OCI-LY7 (cell line): ENCODE measurements at regions not wholly inside any gene's neighbourhood (a gene's known extent, or its start where the extent isn't known, plus 50 kb on each side); places are given as distances from the start of the nearest gene placed in this dataset.

ENCODE experiments used
- CTCF ChIP-seq: fragments of 200-600 bp; sonication (generic); conservative IDR thresholded peaks from 2 replicates; pipeline ENCODE4 v1.5.1; 2014; ENCODE audit warnings: mild to moderate bottlenecking, antibody characterized with exemption, low read length, moderate library complexity, mixed read lengths
- EZH2phosphoT487 ChIP-seq: fragments of 200-600 bp; sonication (generic); IDR thresholded peaks from 2 replicates; pipeline ENCODE4 v1.6.1; 2018; ENCODE audit warnings: low read depth, borderline replicate concordance, mild to moderate bottlenecking, mixed run types, antibody characterized with exemption, low read length, moderate library complexity, mixed read lengths

- no peak for TF ChIP-seq CTCF
- no peak for TF ChIP-seq EZH2phosphoT487
Measured at GRCh38 chr3:128553560-128553959, 60.6 kb upstream of the GATA2 start.
